ENCODE measurements at regions not wholly inside any gene's neighbourhood (a gene's known extent, or its start where the extent isn't known, plus 50 kb on each side); places are given as distances from the start of the nearest gene placed in this dataset.

DNA sequence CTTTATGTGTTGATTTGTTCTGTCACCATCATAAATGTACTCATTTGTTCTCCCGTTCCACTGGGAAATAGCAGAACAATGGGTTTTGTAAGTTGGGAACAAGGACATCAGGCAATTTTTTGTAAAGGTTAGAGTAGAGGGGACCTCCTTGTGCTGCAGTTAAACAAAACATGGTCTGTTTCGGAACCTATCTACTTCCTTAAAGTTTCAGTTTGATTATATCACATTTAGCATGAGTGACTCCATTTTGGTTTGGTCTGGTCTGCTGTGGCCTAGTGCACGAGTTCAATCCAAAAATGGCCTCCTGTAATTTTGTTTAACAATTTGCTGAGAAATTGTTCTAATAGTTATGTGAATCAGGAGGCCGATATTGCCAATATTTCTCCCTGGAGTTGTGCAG is 372.7 kb downstream of the NUAK1 start:
- Histone ChIP-seq H2AFZ (ENCODE audit: low read length) (no peak overlapping the region), H3K79me2 (ENCODE audit: insufficient read depth, low read length) (no peaks in the 10 kb centered on the region), H3K4me1 (ENCODE audit: insufficient read depth, low read length) (no peaks in the 10 kb centered on the region), H4K20me1 (ENCODE audit: insufficient read depth, low read length) (no peaks in the 10 kb centered on the region), H3K9ac (ENCODE audit: insufficient read depth, low read depth, low read length) (no peak overlapping the region), H3K36me3 (replicated peaks in 1 of 2; ENCODE audit: control insufficient read depth in 1 of 2, insufficient read depth in 2 of 2, low read length in 2 of 2) (no peaks in the 10 kb centered on the region), H3K27ac (ENCODE audit: extremely low read length, insufficient read depth, low read length) (no peak overlapping the region), H3K9me3 (ENCODE audit: low read length) (no peaks in the 10 kb centered on the region), H3K4me2 (ENCODE audit: low read depth, low read length) (no peak overlapping the region), H3K4me3 (replicated peaks in 1 of 3; ENCODE audit: insufficient read depth in 1 of 3, low read depth in 2 of 3, low read length in 3 of 3) (no peak overlapping the region), H3K27me3 (ENCODE audit: control insufficient read depth in 1 of 2, insufficient read depth in 2 of 2, low read length in 2 of 2) (no peaks in the 10 kb centered on the region)
- WGBS (ENCODE audit: low lambda C conversion rate): 45% methylated on average over 4 of the region's 4 CpGs
- no TSS peak for BruUV-seq (replicated peaks)
- in situ Hi-C loops (cut with HindIII; ENCODE audit: extremely low pct_ligation_motif_present, low pct_unique_long_range_greater_than_20kb): no loop called here
- FAIRE-seq: no peak
- ChIA-PET CTCF (ENCODE audit: low intra/inter-chr PET ratio, low total read pairs) (no interaction called here), POLR2A (no interaction called here)
- intact Hi-C loops (cut with micrococcal nuclease; ENCODE audit: unreplicated experiment): no loop called here
- no peak for ATAC-seq
- TF ChIP-seq SMAD3 (CRISPR knock-in tag; IDR thresholded peaks at IDR 0.05) (no peak), MTA1 (CRISPR knock-in tag; IDR thresholded peaks at IDR 0.05; ENCODE audit: borderline replicate concordance) (no peak), CREB1 (IDR thresholded peaks at IDR 0.05) (no peak), CREB1 (CRISPR knock-in tag; IDR thresholded peaks at IDR 0.05) (no peak), ZNF431 (CRISPR knock-in tag; IDR thresholded peaks at IDR 0.05; ENCODE audit: borderline replicate concordance, low read depth) (no peak), SAP130 (CRISPR knock-in tag; IDR thresholded peaks at IDR 0.05; ENCODE audit: low read depth) (no peak), JUND (CRISPR knock-in tag; IDR thresholded peaks at IDR 0.05) (no peak), HNF4G (IDR thresholded peaks at IDR 0.05; ENCODE audit: borderline replicate concordance, low read depth, low read length) (no peak), HNF4G (CRISPR knock-in tag; IDR thresholded peaks at IDR 0.05; ENCODE audit: borderline replicate concordance, low read depth) (no peak), NR2F1 (CRISPR knock-in tag; IDR thresholded peaks at IDR 0.05) (no peak), ZNF772 (CRISPR knock-in tag; IDR thresholded peaks at IDR 0.05) (no peak), NFE2 (CRISPR knock-in tag; IDR thresholded peaks at IDR 0.05) (no peak), NCOR1 (IDR thresholded peaks at IDR 0.05; ENCODE audit: borderline replicate concordance, low read length) (no peak), ZNF232 (CRISPR knock-in tag; IDR thresholded peaks at IDR 0.05; ENCODE audit: borderline replicate concordance) (no peak), KLF13 (CRISPR knock-in tag; IDR thresholded peaks at IDR 0.05) (no peak), RARG (CRISPR knock-in tag; IDR thresholded peaks at IDR 0.05; ENCODE audit: low read depth) (no peak), SRSF1 (optimal IDR thresholded peaks at IDR 0.05; ENCODE audit: low read depth, low read length) (no peak)
- TF ChIP-seq, protein P1, sequence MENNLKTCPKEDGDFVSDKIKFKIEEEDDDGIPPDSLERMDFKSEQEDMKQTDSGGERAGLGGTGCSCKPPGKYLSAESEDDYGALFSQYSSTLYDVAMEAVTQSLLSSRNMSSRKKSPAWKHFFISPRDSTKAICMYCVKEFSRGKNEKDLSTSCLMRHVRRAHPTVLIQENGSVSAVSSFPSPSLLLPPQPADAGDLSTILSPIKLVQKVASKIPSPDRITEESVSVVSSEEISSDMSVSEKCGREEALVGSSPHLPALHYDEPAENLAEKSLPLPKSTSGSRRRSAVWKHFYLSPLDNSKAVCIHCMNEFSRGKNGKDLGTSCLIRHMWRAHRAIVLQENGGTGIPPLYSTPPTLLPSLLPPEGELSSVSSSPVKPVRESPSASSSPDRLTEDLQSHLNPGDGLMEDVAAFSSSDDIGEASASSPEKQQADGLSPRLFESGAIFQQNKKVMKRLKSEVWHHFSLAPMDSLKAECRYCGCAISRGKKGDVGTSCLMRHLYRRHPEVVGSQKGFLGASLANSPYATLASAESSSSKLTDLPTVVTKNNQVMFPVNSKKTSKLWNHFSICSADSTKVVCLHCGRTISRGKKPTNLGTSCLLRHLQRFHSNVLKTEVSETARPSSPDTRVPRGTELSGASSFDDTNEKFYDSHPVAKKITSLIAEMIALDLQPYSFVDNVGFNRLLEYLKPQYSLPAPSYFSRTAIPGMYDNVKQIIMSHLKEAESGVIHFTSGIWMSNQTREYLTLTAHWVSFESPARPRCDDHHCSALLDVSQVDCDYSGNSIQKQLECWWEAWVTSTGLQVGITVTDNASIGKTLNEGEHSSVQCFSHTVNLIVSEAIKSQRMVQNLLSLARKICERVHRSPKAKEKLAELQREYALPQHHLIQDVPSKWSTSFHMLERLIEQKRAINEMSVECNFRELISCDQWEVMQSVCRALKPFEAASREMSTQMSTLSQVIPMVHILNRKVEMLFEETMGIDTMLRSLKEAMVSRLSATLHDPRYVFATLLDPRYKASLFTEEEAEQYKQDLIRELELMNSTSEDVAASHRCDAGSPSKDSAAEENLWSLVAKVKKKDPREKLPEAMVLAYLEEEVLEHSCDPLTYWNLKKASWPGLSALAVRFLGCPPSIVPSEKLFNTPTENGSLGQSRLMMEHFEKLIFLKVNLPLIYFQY (CRISPR knock-in tag; IDR thresholded peaks at IDR 0.05; ENCODE audit: borderline replicate concordance): no peak
- DNase-seq (ENCODE audit: low spot score): no peak
